Pancreas (tissue), 10 donors: ENCODE measurements at regions not wholly inside any gene's neighbourhood (a gene's known extent, or its start where the extent isn't known, plus 50 kb on each side); places are given as distances from the start of the nearest gene placed in this dataset.

Source experiments
- ATAC-seq, 4 donors: fragments of 200-7000 bp; cut with Tn5 transposase; one replicate each; pipeline versions ENCODE4 v1.8.0 to v1.9.1; 2020; ENCODE audit warnings: mild to moderate bottlenecking in 4 of 4, moderate library complexity in 4 of 4
- DNase-seq, 6 donors: peaks; one replicate each; pipeline ENCODE4 v3.0.0-alpha.2; 2020
- FAIRE-seq: peaks from 2 replicates; lab custom pipeline; 2012; peaks lifted over from hg19 to GRCh38; lab: Jason Lieb, UNC
- H3K27ac ChIP-seq, 4 donors: fragments of 200-600 bp; sonication (generic); 1 replicate in 3 of 4; 2 replicates in 1 of 4; pipeline versions ENCODE4 v1.5.0 to v1.8.0; 2020
- H3K27me3 ChIP-seq, 4 donors: fragments of 200-600 bp; one replicate each; pipeline ENCODE4 v1.8.0; 2021
- H3K36me3 ChIP-seq, 3 donors: fragments of 200-600 bp; sonication (generic) in 1 of 3; one replicate each; pipeline versions ENCODE4 v1.5.0 to v1.8.0; 2020 to 2021
- H3K4me1 ChIP-seq, 3 donors: fragments of 200-600 bp; one replicate each; pipeline ENCODE4 v1.8.0; 2021
- H3K4me3 ChIP-seq, 4 donors: fragments of 200-600 bp; sonication (generic) in 2 of 4; one replicate each; pipeline versions ENCODE4 v1.5.0 to v1.8.0; 2020 to 2021
- H3K9me3 ChIP-seq, 4 donors: fragments of 200-600 bp; one replicate each; pipeline ENCODE4 v1.8.0; 2021
- WGBS, 2 donors: extraction: QIAGEN DNeasy Blood & Tissue Kit; methylation state at CpG; one replicate each; pipeline ENCODE4 v1.1.7; 2013; 5-methylcytosine and 5-hydroxymethylcytosine counted together
- intact Hi-C, 3 donors: fragments of 100-400 bp; cut with DNase I; formaldehyde crosslinking; loops; one replicate each; pipeline versions ENCODE4 v1.11.1 to v1.14.2; 2022
- TF ChIP-seq, protein P1 (sequence below), 4 donors: fragments of 200-600 bp; sonication (generic) in 3 of 4; IDR thresholded peaks; one replicate each; pipeline versions ENCODE4 v1.5.0 to v1.8.0; 2021; ENCODE audit warnings: antibody characterized with exemption in 4 of 4
- donor health status: healthy with polysubstance abuse.
- donor health status: DM: no; HTN: no; CAD: no; lungs with moderate emphysema.
- donor health status: DM: no; HTN: no; CAD: no.
- donor health status: control.
- donor health status: control.
- donor health status: Bipolar disorder and iron deficiency.
- donor health status: DM: yes; HTN: yes; CAD: no.
- donor health status: DM: no; HTN: no; CAD: no.
- donor health status: DM: no; HTN: no; CAD: no.
- donor health status: DM: yes; HTN: yes; CAD: no.

GRCh38 chr13:86038490-86038889 is 239.3 kb upstream of the SLITRK6 start:
- no peaks in the 10 kb centered on the region for H3K4me1 ChIP-seq
- no peaks in the 10 kb centered on the region for H3K36me3 ChIP-seq
- no peak for DNase-seq
- WGBS, 2 donors, result 44 to 60% methylated on average over 3 of the region's 3 CpGs
- H3K27ac ChIP-seq, result no peak overlapping the region
- no peak overlapping the region for H3K4me3 ChIP-seq
- no peak for ATAC-seq
- H3K9me3 ChIP-seq, result no peaks in the 10 kb centered on the region
- intact Hi-C loops, result no loop called here
- no peaks in the 10 kb centered on the region for H3K27me3 ChIP-seq
- TF ChIP-seq, protein P1, sequence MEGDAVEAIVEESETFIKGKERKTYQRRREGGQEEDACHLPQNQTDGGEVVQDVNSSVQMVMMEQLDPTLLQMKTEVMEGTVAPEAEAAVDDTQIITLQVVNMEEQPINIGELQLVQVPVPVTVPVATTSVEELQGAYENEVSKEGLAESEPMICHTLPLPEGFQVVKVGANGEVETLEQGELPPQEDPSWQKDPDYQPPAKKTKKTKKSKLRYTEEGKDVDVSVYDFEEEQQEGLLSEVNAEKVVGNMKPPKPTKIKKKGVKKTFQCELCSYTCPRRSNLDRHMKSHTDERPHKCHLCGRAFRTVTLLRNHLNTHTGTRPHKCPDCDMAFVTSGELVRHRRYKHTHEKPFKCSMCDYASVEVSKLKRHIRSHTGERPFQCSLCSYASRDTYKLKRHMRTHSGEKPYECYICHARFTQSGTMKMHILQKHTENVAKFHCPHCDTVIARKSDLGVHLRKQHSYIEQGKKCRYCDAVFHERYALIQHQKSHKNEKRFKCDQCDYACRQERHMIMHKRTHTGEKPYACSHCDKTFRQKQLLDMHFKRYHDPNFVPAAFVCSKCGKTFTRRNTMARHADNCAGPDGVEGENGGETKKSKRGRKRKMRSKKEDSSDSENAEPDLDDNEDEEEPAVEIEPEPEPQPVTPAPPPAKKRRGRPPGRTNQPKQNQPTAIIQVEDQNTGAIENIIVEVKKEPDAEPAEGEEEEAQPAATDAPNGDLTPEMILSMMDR (IDR thresholded peaks at IDR 0.05), result no peak
- FAIRE-seq, result no peak

DNA sequence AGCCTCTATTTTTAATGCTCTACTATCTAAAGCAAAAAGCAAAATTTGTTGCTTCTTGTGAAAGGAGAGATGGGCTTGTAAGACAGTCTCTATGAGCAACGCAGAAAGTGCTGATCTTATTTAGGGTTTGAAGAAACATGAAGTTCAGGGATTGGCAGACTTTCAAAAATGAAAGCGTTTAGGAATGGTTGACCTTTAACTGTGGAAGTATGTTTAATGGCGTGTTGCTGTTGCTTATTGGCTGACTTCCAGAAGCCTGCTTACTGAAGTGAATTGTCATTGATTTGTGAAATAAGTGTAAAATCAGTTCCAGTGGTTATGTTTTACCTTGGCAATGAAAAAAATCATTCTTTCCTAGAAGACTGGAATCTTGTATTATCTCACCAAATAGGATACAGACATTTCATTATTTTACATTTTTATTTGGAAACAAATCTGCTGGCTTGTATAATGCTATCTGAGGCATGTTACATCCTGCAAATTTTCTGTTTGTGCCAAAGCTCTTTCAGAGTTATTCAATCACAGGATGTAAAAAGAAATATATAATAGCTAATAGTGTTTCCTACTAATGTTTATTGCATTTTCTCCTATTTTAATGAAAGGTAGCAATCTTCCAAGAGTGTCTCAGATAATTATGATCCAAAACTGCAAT is 221.3 kb upstream of the SLITRK6 start:
- intact Hi-C loops, result no loop called here
- no peaks in the 10 kb centered on the region for H3K4me1 ChIP-seq
- FAIRE-seq, result no peak
- no peaks in the 10 kb centered on the region for H3K9me3 ChIP-seq
- H3K4me3 ChIP-seq, result no peak overlapping the region
- ATAC-seq, result no peak
- DNase-seq, result no peak
- no peak overlapping the region for H3K27ac ChIP-seq
- WGBS, 2 donors, result 8 to 9% methylated on average over 3 of the region's 3 CpGs
- H3K27me3 ChIP-seq, result no peaks in the 10 kb centered on the region
- H3K36me3 ChIP-seq, result no peaks in the 10 kb centered on the region
- TF ChIP-seq, protein P1 (IDR thresholded peaks at IDR 0.05), result no peak

- Histone ChIP-seq H3K27me3 (no peaks in the 10 kb centered on the region), H3K27ac (no peak overlapping the region), H3K9me3 (no peaks in the 10 kb centered on the region), H3K4me3 (no peak overlapping the region), H3K36me3 (no peaks in the 10 kb centered on the region), H3K4me1 (no peaks in the 10 kb centered on the region)
- ATAC-seq (no peak), DNase-seq (no peak), FAIRE-seq (no peak)
- intact Hi-C loops, result no loop called here
- 7 to 10% methylated on average over 2 of the region's 2 CpGs for WGBS, 2 donors
- TF ChIP-seq, protein P1 (IDR thresholded peaks at IDR 0.05), result no peak
These were observed 207.1 kb upstream of the SLITRK6 start for GRCh38 chr13:86006317-86006716.

- intact Hi-C loops, result no loop called here
- Histone ChIP-seq H3K4me3 (no peak overlapping the region), H3K9me3 (no peaks in the 10 kb centered on the region), H3K27ac (no peak overlapping the region), H3K4me1 (no peaks in the 10 kb centered on the region), H3K27me3 (no peaks in the 10 kb centered on the region), H3K36me3 (no peaks in the 10 kb centered on the region)
- ATAC-seq (no peak), FAIRE-seq (no peak), DNase-seq (no peak)
- WGBS, 2 donors, result 22 to 27% methylated on average over 2 of the region's 2 CpGs
- TF ChIP-seq, protein P1 (IDR thresholded peaks at IDR 0.05), result no peak
These were observed 203.8 kb upstream of the SLITRK6 start for GRCh38 chr13:86003029-86003428.

- intact Hi-C loops, result no loop called here
- Histone ChIP-seq H3K36me3 (no peaks in the 10 kb centered on the region), H3K4me3 (no peak overlapping the region), H3K4me1 (no peaks in the 10 kb centered on the region), H3K9me3 (no peaks in the 10 kb centered on the region), H3K27me3 (no peaks in the 10 kb centered on the region), H3K27ac (no peak overlapping the region)
- no peak for DNase-seq
- FAIRE-seq, result no peak
- 45 to 50% methylated on average over 2 of the region's 2 CpGs for WGBS, 2 donors
- TF ChIP-seq, protein P1 (IDR thresholded peaks at IDR 0.05), result no peak
- ATAC-seq, result no peak
These were observed 201.3 kb upstream of the SLITRK6 start for GRCh38 chr13:86000546-86000945.
